Gastrocnemius medialis (tissue), 4 donors: ENCODE measurements at regions not wholly inside any gene's neighbourhood (a gene's known extent, or its start where the extent isn't known, plus 50 kb on each side); places are given as distances from the start of the nearest gene placed in this dataset.

Source experiments
- CTCF ChIP-seq, 5 experiments: fragments of 450-650 bp in 3 of 5; fragments of 200-600 bp in 2 of 5; sonication (generic) in 2 of 5; IDR thresholded peaks in 4 of 5; conservative IDR thresholded peaks in 1 of 5; 1 replicate in 4 of 5; 2 replicates in 1 of 5; pipeline ENCODE4 v1.5.1; 2016 to 2019; ENCODE audit warnings: antibody characterized with exemption in 5 of 5, mild to moderate bottlenecking in 3 of 5, moderate library complexity in 3 of 5
- POLR2A ChIP-seq, 2 donors: fragments of 450-650 bp; IDR thresholded peaks; one replicate each; pipeline ENCODE4 v1.6.1; 2017; ENCODE audit warnings: antibody characterized with exemption in 2 of 2, mild to moderate bottlenecking in 2 of 2, moderate library complexity in 2 of 2

GRCh38 chr18:51391215-51391614 lies 193.7 kb upstream of the MEX3C start:
- TF ChIP-seq CTCF (IDR thresholded peaks at IDR 0.05 in 4 of 5, conservative IDR thresholded peaks at IDR 0.05 in 1 of 5) (no peak), POLR2A (IDR thresholded peaks at IDR 0.05) (no peak)
